Inflammatory macrophage treated with lipopolysaccharide for 1 hour (primary cell): ENCODE measurements at regions not wholly inside any gene's neighbourhood (a gene's known extent, or its start where the extent isn't known, plus 50 kb on each side); places are given as distances from the start of the nearest gene placed in this dataset.
"Not testable (repeated sequence)": the region's sequence is repeated elsewhere in the genome, so short reads cannot be mapped to it uniquely, and the experiment has no call there.

Experiments
- DNase-seq, 2 donors: peaks; one replicate each; pipeline ENCODE4 v3.0.0-alpha.2; 2020 to 2022

- no peak for DNase-seq
Observed at GRCh38 chr17:71423871-71424546, 696.8 kb upstream of the SOX9 start.

GRCh38 chr17:71427801-71428200 is 693.0 kb upstream of the SOX9 start:
- DNase-seq = no peak

- no peak for DNase-seq
Observed at GRCh38 chr17:71428897-71429296, 691.9 kb upstream of the SOX9 start.

GRCh38 chr17:71430281-71430680 is 690.5 kb upstream of the SOX9 start:
- no peak for DNase-seq

GRCh38 chr17:71431146-71431545 is 689.7 kb upstream of the SOX9 start:
- DNase-seq = no peak

- no peak for DNase-seq
Observed at GRCh38 chr17:71432378-71433315, 688.2 kb upstream of the SOX9 start.

- DNase-seq = no peak
Observed at GRCh38 chr17:71434716-71435115, 686.1 kb upstream of the SOX9 start.

- DNase-seq = no peak
Observed at GRCh38 chr17:71436479-71436878, 684.3 kb upstream of the SOX9 start.

GRCh38 chr17:71437166-71437565 is 683.7 kb upstream of the SOX9 start:
- DNase-seq = no peak

GRCh38 chr17:71438631-71439146 is 682.1 kb upstream of the SOX9 start:
- no peak for DNase-seq

- DNase-seq = no peak
Observed at GRCh38 chr17:71440513-71440912, 680.3 kb upstream of the SOX9 start.

- no peak for DNase-seq
Observed at GRCh38 chr17:71441098-71441497, 679.7 kb upstream of the SOX9 start.

- DNase-seq = no peak
Observed at GRCh38 chr17:71444078-71444477, 676.7 kb upstream of the SOX9 start.

GRCh38 chr17:71446645-71447437 is 674.0 kb upstream of the SOX9 start:
- DNase-seq = no peak

- no peak for DNase-seq
Observed at GRCh38 chr17:71447644-71448043, 673.2 kb upstream of the SOX9 start.

GRCh38 chr17:71450657-71451056 is 670.2 kb upstream of the SOX9 start:
- DNase-seq = not testable (repeated sequence)

GRCh38 chr17:71453876-71454422 is 666.9 kb upstream of the SOX9 start:
- DNase-seq = no peak

- no peak for DNase-seq
Observed at GRCh38 chr17:71455219-71455618, 665.6 kb upstream of the SOX9 start.

GRCh38 chr17:71458322-71458721 is 662.5 kb upstream of the SOX9 start:
- DNase-seq = no peak

- DNase-seq = peak; percentile 3 to 53
Observed at GRCh38 chr17:71460943-71461342, 659.9 kb upstream of the SOX9 start.

- no peak for DNase-seq
Observed at GRCh38 chr17:71461498-71462169, 659.2 kb upstream of the SOX9 start.

- no peak for DNase-seq
Observed at GRCh38 chr17:71464241-71464640, 656.6 kb upstream of the SOX9 start.
